ENCODE measurements at regions not wholly inside any gene's neighbourhood (a gene's known extent, or its start where the extent isn't known, plus 50 kb on each side); places are given as distances from the start of the nearest gene placed in this dataset.

DNA sequence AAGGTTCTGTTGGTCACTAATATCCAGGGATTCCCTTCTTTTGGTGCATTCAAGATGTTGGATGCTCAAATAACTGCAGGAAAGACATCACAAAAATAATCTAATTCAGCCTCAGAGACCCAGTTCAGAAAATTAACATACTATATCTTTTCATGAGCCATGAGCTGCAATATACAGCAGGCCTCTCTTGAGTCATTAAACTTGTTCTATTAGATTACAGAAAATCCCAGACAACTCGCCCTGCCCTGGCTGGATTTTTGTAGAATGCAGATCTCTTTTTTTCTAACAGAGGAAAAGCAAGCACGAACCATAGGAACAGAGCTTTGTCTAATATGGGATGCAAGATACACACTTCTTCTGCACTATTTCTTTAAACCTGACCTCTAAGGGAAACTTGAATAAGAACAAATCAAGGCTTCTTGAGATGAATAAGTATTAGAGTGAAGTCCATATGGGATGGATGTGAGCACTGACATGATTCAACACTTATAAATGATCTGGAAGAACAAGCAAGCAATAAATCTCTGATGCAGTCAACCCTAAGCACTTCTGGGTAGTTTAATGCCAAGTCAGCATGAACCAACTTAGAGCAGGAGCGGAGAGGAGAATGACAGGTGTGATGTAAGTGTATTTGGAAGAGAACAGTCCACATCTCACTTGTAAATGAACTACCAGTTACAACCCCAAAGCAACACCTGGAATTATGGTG, 70.7 kb upstream of the GNAO1 start:
- TF ChIP-seq POLR2A (IDR thresholded peaks at IDR 0.05) = no peak
- TF ChIP-seq, protein P1, sequence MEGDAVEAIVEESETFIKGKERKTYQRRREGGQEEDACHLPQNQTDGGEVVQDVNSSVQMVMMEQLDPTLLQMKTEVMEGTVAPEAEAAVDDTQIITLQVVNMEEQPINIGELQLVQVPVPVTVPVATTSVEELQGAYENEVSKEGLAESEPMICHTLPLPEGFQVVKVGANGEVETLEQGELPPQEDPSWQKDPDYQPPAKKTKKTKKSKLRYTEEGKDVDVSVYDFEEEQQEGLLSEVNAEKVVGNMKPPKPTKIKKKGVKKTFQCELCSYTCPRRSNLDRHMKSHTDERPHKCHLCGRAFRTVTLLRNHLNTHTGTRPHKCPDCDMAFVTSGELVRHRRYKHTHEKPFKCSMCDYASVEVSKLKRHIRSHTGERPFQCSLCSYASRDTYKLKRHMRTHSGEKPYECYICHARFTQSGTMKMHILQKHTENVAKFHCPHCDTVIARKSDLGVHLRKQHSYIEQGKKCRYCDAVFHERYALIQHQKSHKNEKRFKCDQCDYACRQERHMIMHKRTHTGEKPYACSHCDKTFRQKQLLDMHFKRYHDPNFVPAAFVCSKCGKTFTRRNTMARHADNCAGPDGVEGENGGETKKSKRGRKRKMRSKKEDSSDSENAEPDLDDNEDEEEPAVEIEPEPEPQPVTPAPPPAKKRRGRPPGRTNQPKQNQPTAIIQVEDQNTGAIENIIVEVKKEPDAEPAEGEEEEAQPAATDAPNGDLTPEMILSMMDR (IDR thresholded peaks at IDR 0.05) = no peak
